AG09309 (cell line): ENCODE measurements at regions not wholly inside any gene's neighbourhood (a gene's known extent, or its start where the extent isn't known, plus 50 kb on each side); places are given as distances from the start of the nearest gene placed in this dataset.

ENCODE experiments used
- DNase-seq: peaks from one replicate; pipeline ENCODE4 v3.0.0-alpha.2; 2010; ENCODE audit warnings: low read depth
- H3K4me3 ChIP-seq: 2 replicates; pipeline ENCODE4 v1.5.1; 2011; ENCODE audit warnings: mild to moderate bottlenecking, low read depth, low read length, moderate library complexity; ENCODE audit not compliant: control insufficient read depth
- TF ChIP-seq, protein P1 (sequence below): IDR thresholded peaks from 2 replicates; pipeline ENCODE4 v1.5.1; 2011; ENCODE audit warnings: mild to moderate bottlenecking, low read depth, low read length, inconsistent platforms; ENCODE audit not compliant: insufficient read depth, control insufficient read depth; ENCODE audit errors: missing control alignments

DNA sequence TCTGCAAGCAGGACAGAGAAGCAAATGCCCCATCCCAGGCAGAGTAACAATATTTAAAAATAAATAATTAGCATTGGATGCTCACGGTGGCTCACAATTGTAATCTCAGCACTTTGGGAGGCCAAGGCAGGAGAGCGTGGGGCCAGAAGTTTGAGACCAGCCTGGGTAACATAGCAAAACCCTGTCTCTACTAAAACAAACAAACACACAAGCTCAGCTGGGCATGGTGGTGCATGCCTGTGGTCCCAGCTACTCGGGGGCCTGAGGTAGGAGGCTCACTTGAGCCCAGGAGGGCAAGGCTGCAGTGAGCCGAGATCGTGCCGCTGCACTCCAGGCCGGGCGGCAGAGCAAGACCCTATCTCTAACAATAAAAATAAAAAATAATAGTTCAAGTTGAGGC, 74.7 kb upstream of the NCOR2 start:
- no peak overlapping the region for H3K4me3 ChIP-seq
- TF ChIP-seq, protein P1, sequence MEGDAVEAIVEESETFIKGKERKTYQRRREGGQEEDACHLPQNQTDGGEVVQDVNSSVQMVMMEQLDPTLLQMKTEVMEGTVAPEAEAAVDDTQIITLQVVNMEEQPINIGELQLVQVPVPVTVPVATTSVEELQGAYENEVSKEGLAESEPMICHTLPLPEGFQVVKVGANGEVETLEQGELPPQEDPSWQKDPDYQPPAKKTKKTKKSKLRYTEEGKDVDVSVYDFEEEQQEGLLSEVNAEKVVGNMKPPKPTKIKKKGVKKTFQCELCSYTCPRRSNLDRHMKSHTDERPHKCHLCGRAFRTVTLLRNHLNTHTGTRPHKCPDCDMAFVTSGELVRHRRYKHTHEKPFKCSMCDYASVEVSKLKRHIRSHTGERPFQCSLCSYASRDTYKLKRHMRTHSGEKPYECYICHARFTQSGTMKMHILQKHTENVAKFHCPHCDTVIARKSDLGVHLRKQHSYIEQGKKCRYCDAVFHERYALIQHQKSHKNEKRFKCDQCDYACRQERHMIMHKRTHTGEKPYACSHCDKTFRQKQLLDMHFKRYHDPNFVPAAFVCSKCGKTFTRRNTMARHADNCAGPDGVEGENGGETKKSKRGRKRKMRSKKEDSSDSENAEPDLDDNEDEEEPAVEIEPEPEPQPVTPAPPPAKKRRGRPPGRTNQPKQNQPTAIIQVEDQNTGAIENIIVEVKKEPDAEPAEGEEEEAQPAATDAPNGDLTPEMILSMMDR: no peak
- DNase-seq: no peak

DNA sequence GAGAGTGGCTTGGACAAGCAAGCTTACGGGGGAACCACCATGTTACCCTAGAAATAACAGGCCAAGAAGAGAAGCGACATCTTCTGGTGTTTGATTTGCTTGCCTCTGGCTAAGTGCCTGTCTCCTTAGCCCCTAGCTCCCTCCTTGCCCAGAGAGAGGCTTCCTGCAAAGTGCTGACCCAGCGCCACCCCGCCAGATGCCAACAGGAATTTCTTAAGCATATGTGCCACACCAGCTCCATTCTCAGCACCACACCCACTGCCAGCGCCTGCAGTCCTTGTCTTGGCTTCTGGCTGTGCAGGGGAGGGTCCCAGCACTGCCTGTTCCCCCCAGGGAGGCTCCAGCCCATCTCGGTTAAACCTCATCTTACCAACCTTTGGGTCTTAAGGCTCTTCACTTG, 74.2 kb upstream of the NCOR2 start:
- TF ChIP-seq, protein P1: no peak
- H3K4me3 ChIP-seq: no peak overlapping the region
- no peak for DNase-seq

DNA sequence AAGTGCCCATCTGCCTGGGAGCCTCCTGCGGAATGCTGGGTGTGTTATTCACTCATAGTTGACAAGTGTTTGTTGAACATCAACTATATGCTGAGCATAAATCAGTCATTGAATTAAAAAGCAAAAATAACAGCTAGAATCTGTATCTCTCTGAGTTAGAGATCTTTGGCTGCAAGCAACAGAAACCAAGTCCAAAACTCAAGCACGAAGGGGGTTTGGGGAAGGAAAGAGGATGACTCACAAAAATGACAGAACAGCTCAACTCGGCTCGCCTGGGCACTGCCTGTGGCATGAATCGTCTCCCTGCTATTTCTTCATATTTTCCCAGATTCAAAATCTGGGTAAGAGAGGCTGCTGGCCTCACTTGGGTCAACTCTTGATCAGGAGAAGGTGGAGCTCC, 72.6 kb upstream of the NCOR2 start:
- no peak overlapping the region for H3K4me3 ChIP-seq
- no peak for DNase-seq
- TF ChIP-seq, protein P1: no peak

DNA sequence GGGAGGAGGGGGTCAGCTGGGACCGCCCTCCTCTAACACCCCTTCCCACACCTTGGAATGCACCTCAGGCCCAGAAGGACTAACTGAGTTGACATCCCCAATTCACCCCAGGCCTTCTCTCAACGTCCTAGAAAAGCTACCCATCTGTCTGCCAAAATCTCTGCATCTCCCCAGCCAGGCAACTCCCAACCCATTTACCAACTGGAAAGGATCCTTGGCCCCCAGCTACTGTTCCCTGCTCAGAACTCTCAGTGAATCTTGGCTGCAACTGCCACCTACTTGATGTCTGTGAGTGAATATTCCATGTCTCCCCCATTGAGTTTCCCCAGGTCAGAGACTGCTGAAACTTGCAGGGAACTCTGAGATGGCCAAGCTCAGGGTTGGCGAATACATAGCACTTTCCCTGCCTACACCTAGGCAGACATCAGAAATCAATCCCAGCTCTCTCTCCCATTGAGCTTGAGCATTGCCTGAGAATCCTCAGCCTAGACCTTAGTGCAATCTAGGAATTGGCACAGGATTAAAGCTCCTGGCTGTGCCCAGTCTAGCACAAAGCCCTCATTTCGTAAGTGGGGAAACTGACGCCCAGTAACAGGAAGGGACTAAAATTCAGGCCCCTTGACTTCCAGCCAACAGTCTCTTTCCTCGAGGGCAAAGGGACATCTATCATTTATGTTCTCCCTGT, 71.9 kb upstream of the NCOR2 start:
- H3K4me3 ChIP-seq: no peak overlapping the region
- no peak for DNase-seq
- TF ChIP-seq, protein P1: no peak

DNA sequence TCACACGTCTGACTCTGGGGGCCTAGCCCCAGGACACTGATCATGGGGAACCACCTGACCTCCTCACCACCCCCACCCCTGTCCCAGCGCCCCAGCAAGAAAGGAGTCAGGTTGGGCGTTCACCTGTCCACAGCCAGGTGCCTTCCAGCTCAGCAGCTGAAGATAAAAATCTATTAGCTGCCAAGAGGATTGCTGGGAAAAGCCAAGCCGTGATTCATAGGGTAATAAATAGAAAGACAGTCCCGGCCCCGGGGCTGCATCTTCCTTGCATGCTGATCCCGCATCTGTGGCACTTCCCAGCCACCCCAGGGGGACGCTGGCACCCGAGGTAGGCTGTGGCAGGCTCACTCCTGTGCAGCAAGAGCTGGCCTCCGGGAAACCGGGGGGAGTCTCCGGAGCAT, 70.2 kb upstream of the NCOR2 start:
- TF ChIP-seq, protein P1: no peak
- no peak overlapping the region for H3K4me3 ChIP-seq
- no peak for DNase-seq

DNA sequence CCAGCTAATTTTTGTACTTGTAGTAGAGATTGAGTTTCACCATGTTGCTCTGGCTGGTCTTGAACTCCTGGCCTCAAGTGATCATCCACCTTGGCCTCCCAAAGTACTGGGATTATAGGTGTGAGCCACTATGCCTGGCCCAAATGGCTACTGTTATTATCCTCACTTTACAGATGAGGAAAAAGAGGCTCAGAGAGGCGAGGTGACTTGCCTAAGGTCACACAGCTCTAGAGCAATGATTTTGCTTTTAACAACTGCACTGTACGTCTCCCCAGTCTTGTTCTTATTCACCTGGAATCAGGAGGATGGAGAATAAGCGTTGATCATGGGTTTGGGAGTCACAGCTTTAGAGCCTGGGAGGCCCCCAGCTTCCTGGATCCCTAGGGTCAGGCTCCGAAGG, 69.8 kb upstream of the NCOR2 start:
- H3K4me3 ChIP-seq: no peak overlapping the region
- TF ChIP-seq, protein P1: no peak
- no peak for DNase-seq
